GM12878 (cell line): ENCODE measurements at regions not wholly inside any gene's neighbourhood (a gene's known extent, or its start where the extent isn't known, plus 50 kb on each side); places are given as distances from the start of the nearest gene placed in this dataset.

Source experiments
- CEBPB ChIP-seq, 2 experiments: fragments of 150-350 bp in 1 of 2; IDR thresholded peaks; 2 replicates each; pipeline ENCODE4 v1.6.1; 2012 to 2014; ENCODE audit warnings: low read depth in 2 of 2, low read length in 2 of 2, borderline replicate concordance in 1 of 2, inconsistent platforms in 1 of 2
- CTCF ChIP-seq, 3 experiments: IDR thresholded peaks in 2 of 3; conservative IDR thresholded peaks in 1 of 3; 2 replicates each; pipeline ENCODE4 v1.5.1; 2011; ENCODE audit warnings: low read depth in 3 of 3, low read length in 3 of 3, mild to moderate bottlenecking in 3 of 3, control low read depth in 2 of 3, moderate library complexity in 2 of 3, inconsistent platforms in 1 of 3, mixed read lengths in 1 of 3; ENCODE audit not compliant: control insufficient read depth in 2 of 3, insufficient read depth in 1 of 3; ENCODE audit errors: extremely low read depth in 1 of 3
- EP300 ChIP-seq, 2 experiments: fragments of 150-350 bp in 1 of 2; IDR thresholded peaks; 2 replicates each; pipeline ENCODE4 v1.6.1; 2011 to 2012; ENCODE audit warnings: low read depth in 2 of 2, low read length in 2 of 2, borderline replicate concordance in 1 of 2, improper control_type of control experiment in 1 of 2, inconsistent platforms in 1 of 2; ENCODE audit not compliant: control insufficient read depth in 1 of 2
- EZH2 ChIP-seq: IDR thresholded peaks from 2 replicates; pipeline ENCODE4 v1.6.1; 2012; ENCODE audit warnings: low read depth, mild to moderate bottlenecking, control low read depth, inconsistent platforms, low read length, borderline replicate concordance; ENCODE audit not compliant: control insufficient read depth
- FOXM1 ChIP-seq: IDR thresholded peaks from 2 replicates; pipeline ENCODE4 v1.6.1; 2012; ENCODE audit warnings: low read depth, mild to moderate bottlenecking, inconsistent platforms, low read length, moderate library complexity
- HDAC6 ChIP-seq: fragments of 200-600 bp; sonication (generic); IDR thresholded peaks from one replicate; pipeline ENCODE4 v1.8.0; 2017; ENCODE audit warnings: antibody characterized with exemption; ENCODE audit not compliant: unreplicated experiment
- JUNB ChIP-seq: IDR thresholded peaks from 2 replicates; pipeline ENCODE4 v1.6.1; 2016; ENCODE audit warnings: antibody characterized with exemption, mild to moderate bottlenecking
- MYC ChIP-seq: IDR thresholded peaks from 2 replicates; pipeline ENCODE4 v1.6.1; 2011; ENCODE audit warnings: mild to moderate bottlenecking, low read length, moderate library complexity, inconsistent platforms; ENCODE audit not compliant: insufficient read depth, insufficient replicate concordance, insufficient read length, severe bottlenecking
- POLR2AphosphoS5 ChIP-seq: IDR thresholded peaks from 2 replicates; pipeline ENCODE4 v1.6.1; 2011; ENCODE audit warnings: mild to moderate bottlenecking, low read length, inconsistent platforms
- TAF1 ChIP-seq: IDR thresholded peaks from 2 replicates; pipeline ENCODE4 v1.6.1; 2011; ENCODE audit warnings: mild to moderate bottlenecking, low read depth, low read length, borderline replicate concordance
- TBL1XR1 ChIP-seq: IDR thresholded peaks from 2 replicates; pipeline ENCODE4 v1.6.1; 2012; ENCODE audit warnings: low read depth, low read length, improper control_type of control experiment

- TF ChIP-seq TBL1XR1 (no peak), MYC (no peak), CTCF (IDR thresholded peaks at IDR 0.05 in 2 of 3, conservative IDR thresholded peaks at IDR 0.05 in 1 of 3; ENCODE audit: control insufficient read depth in 2 of 3, extremely low read depth in 1 of 3, insufficient read depth in 1 of 3, low read depth in 3 of 3, low read length in 3 of 3) (no peak), CEBPB (IDR thresholded peaks at IDR 0.05; ENCODE audit: borderline replicate concordance in 1 of 2, low read depth in 2 of 2, low read length in 2 of 2) (no peak), POLR2AphosphoS5 (no peak), JUNB (no peak), TAF1 (no peak), FOXM1 (no peak), EP300 (IDR thresholded peaks at IDR 0.05; ENCODE audit: borderline replicate concordance in 1 of 2, control insufficient read depth in 1 of 2, low read depth in 2 of 2, low read length in 2 of 2) (no peak), HDAC6 (no peak), EZH2 (no peak)
These were observed 194.8 kb upstream of the ZNF507 start for GRCh38 chr19:32150605-32151004.
